Keratinocyte (primary cell): ENCODE measurements at regions not wholly inside any gene's neighbourhood (a gene's known extent, or its start where the extent isn't known, plus 50 kb on each side); places are given as distances from the start of the nearest gene placed in this dataset.

ENCODE experiments used
- DNase-seq: peaks from one replicate; pipeline ENCODE4 v3.0.0-alpha.2; 2011; ENCODE audit warnings: low read depth, missing footprints, low spot score
- FAIRE-seq: peaks from 2 replicates; lab custom pipeline; 2011; peaks lifted over from hg19 to GRCh38; lab: Jason Lieb, UNC
- H2AFZ ChIP-seq: 2 replicates; pipeline ENCODE4 v1.6.0; 2012; ENCODE audit warnings: low read length, control low read depth, inconsistent platforms; ENCODE audit not compliant: control insufficient read depth
- H3K27ac ChIP-seq: 2 replicates; pipeline ENCODE4 v1.5.1; 2011; ENCODE audit warnings: low read length; ENCODE audit not compliant: control insufficient read depth, insufficient read depth
- H3K27me3 ChIP-seq: 3 replicates; pipeline ENCODE4 v1.6.0; 2011; ENCODE audit warnings: low read length; ENCODE audit not compliant: control insufficient read depth, insufficient read depth; ENCODE audit errors: extremely low read depth
- H3K36me3 ChIP-seq, 2 experiments: 2 replicates in 1 of 2; 3 replicates in 1 of 2; pipeline ENCODE4 v1.5.1; 2011; ENCODE audit warnings: low read length in 2 of 2, mild to moderate bottlenecking in 1 of 2; ENCODE audit not compliant: control insufficient read depth in 2 of 2, insufficient read depth in 2 of 2; ENCODE audit errors: extremely low read depth in 1 of 2
- H3K4me1 ChIP-seq: 3 replicates; pipeline ENCODE4 v1.5.1; 2011; ENCODE audit warnings: low read length; ENCODE audit not compliant: control insufficient read depth, insufficient read depth; ENCODE audit errors: extremely low read depth
- H3K4me2 ChIP-seq: 3 replicates; pipeline ENCODE4 v1.6.0; 2011; ENCODE audit warnings: low read depth, low read length; ENCODE audit not compliant: control insufficient read depth, insufficient read depth; ENCODE audit errors: extremely low read depth
- H3K4me3 ChIP-seq, 3 experiments: fragments of 200-600 bp in 1 of 3; sonication (generic) in 1 of 3; 2 replicates in 2 of 3; 3 replicates in 1 of 3; pipeline ENCODE4 v1.5.1; 2011 to 2016; ENCODE audit warnings: low read length in 3 of 3, mild to moderate bottlenecking in 3 of 3, control low read depth in 2 of 3, inconsistent platforms in 1 of 3, low read depth in 1 of 3, mixed read lengths in 1 of 3, mixed run types in 1 of 3, moderate library complexity in 1 of 3; ENCODE audit not compliant: control insufficient read depth in 2 of 3, insufficient read depth in 2 of 3; ENCODE audit errors: extremely low read depth in 1 of 3
- H3K79me2 ChIP-seq: 2 replicates; pipeline ENCODE4 v1.6.0; 2012; ENCODE audit warnings: low read length; ENCODE audit not compliant: control insufficient read depth, insufficient read depth
- H3K9ac ChIP-seq: 3 replicates; pipeline ENCODE4 v1.6.0; 2011; ENCODE audit warnings: low read length; ENCODE audit not compliant: control insufficient read depth, insufficient read depth; ENCODE audit errors: extremely low read depth
- H3K9me1 ChIP-seq: 3 replicates; pipeline ENCODE4 v1.6.0; 2011; ENCODE audit warnings: low read length; ENCODE audit not compliant: control insufficient read depth, insufficient read depth; ENCODE audit errors: extremely low read depth
- H3K9me3 ChIP-seq: 2 replicates; pipeline ENCODE4 v1.5.1; 2012; ENCODE audit warnings: low read depth, low read length; ENCODE audit not compliant: control insufficient read depth
- H4K20me1 ChIP-seq: 3 replicates; pipeline ENCODE4 v1.6.0; 2011; ENCODE audit warnings: low read length; ENCODE audit not compliant: control insufficient read depth, insufficient read depth; ENCODE audit errors: extremely low read depth
- CTCF ChIP-seq, 3 experiments: IDR thresholded peaks in 1 of 3; conservative IDR thresholded peaks in 1 of 3; optimal IDR thresholded peaks in 1 of 3; 2 replicates in 2 of 3; 3 replicates in 1 of 3; pipeline versions ENCODE3 to v1.5.1; 2011; ENCODE audit warnings: low read length in 3 of 3, mild to moderate bottlenecking in 3 of 3, moderate library complexity in 2 of 3, control low read depth in 1 of 3, inconsistent platforms in 1 of 3; ENCODE audit not compliant: insufficient read depth in 2 of 3; ENCODE audit errors: extremely low read depth in 1 of 3
- EZH2 ChIP-seq: IDR thresholded peaks from one replicate; pipeline ENCODE4 v1.6.1; 2012; ENCODE audit warnings: inconsistent platforms, mild to moderate bottlenecking, low read length, moderate library complexity
- dilution Hi-C: fragments of 300-500 bp; cut with MboI; formaldehyde crosslinking; loops from one replicate; pipeline ENCODE4 v1.7.0; 2020; ENCODE audit warnings: low sequenced_read_pairs; ENCODE audit not compliant: extremely low pct_ligation_motif_present

DNA sequence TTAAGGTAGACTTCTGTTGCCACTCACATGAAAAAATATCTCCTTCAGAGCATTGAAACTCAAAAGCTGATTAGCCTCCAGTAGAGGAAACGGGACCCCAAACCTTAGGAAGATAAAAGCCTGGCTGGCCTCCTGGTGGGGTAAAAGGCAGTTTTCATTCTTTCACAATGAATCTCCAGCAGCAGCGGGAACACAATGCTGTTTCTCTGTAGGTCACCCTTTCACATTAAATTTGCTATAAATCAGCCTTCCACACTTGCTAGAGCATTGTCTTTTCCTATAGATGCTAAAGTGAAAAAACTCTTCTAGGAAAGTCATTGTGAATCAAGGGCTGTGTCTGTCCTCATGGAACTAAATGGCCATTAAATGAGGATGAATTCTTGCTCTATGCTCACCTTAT, 207.3 kb upstream of the MAGEB2 start:
- Histone ChIP-seq H4K20me1 (no peaks in the 10 kb centered on the region), H3K9ac (no peak overlapping the region), H3K9me3 (no peaks in the 10 kb centered on the region), H3K9me1 (no peaks in the 10 kb centered on the region), H3K27me3 (no peaks in the 10 kb centered on the region), H3K4me2 (no peak overlapping the region), H3K36me3 (no peaks in the 10 kb centered on the region), H3K4me3 (no peak overlapping the region), H3K4me1 (no peaks in the 10 kb centered on the region), H3K27ac (no peak overlapping the region), H3K79me2 (no peaks in the 10 kb centered on the region), H2AFZ (no peak overlapping the region)
- dilution Hi-C loops: no loop called here
- FAIRE-seq (no peak), DNase-seq (no peak)
- TF ChIP-seq CTCF (optimal IDR thresholded peaks at IDR 0.05 in 1 of 3, IDR thresholded peaks at IDR 0.05 in 1 of 3, conservative IDR thresholded peaks at IDR 0.05 in 1 of 3; ENCODE audit: extremely low read depth in 1 of 3, insufficient read depth in 2 of 3, low read length in 3 of 3) (no peak), EZH2 (no peak)

DNA sequence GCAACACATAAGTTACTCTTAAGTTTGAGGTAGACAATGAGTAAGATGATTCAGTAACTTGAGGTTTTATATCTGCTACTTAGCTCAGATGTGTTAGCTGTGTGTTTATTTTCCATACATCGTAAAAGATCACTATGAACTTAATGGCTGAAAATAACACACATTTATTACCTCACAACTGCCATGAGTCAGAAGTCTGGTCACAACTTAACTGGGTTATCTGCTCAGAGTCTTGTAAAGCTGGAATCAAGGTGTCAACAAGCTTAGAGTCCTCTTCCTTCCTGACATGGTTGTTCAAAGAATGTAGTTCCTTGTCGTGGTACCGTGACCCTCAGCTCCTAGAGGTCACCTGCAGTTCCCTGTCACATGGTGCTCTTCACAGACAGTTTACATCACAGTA, 204.9 kb upstream of the MAGEB2 start:
- H3K4me3 ChIP-seq: no peak overlapping the region
- DNase-seq (no peak), FAIRE-seq (no peak)
- no peak overlapping the region for H3K4me2 ChIP-seq
- H3K9me1 ChIP-seq: no peaks in the 10 kb centered on the region
- TF ChIP-seq CTCF (optimal IDR thresholded peaks at IDR 0.05 in 1 of 3, IDR thresholded peaks at IDR 0.05 in 1 of 3, conservative IDR thresholded peaks at IDR 0.05 in 1 of 3; ENCODE audit: extremely low read depth in 1 of 3, insufficient read depth in 2 of 3, low read length in 3 of 3) (no peak), EZH2 (no peak)
- H3K4me1 ChIP-seq: no peaks in the 10 kb centered on the region
- H3K36me3 ChIP-seq: no peaks in the 10 kb centered on the region
- no peaks in the 10 kb centered on the region for H3K9me3 ChIP-seq
- no peaks in the 10 kb centered on the region for H3K79me2 ChIP-seq
- H3K27ac ChIP-seq: no peak overlapping the region
- no peak overlapping the region for H2AFZ ChIP-seq
- H4K20me1 ChIP-seq: no peaks in the 10 kb centered on the region
- H3K9ac ChIP-seq: no peak overlapping the region
- dilution Hi-C loops: no loop called here
- H3K27me3 ChIP-seq: no peaks in the 10 kb centered on the region
